ENCODE measurements at regions not wholly inside any gene's neighbourhood (a gene's known extent, or its start where the extent isn't known, plus 50 kb on each side); places are given as distances from the start of the nearest gene placed in this dataset.

DNA sequence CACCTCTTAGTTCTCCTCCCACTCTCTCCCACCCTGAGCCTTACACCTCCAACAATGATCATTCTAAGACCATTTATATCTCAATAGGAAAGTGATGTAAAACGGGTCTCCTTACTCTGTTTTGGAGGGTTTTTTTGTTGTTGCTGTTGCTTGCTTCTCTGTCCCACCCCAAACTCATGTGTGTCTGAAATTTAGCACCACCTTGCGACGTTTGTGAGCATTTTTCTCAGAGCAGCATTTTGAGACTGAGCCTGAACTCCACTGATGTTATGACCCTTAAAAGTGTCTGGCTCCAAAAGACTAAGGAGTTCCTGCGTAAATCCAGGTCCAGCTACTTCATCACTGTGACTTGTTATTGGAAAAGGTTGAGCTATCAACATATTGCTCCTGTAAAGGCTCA lies 155.0 kb downstream of the DAD1 start:
- TF ChIP-seq NFIC (IDR thresholded peaks at IDR 0.05) (no peak), TEAD4 (IDR thresholded peaks at IDR 0.05) (no peak), RAD21 (IDR thresholded peaks at IDR 0.05; ENCODE audit: low read depth) (no peak), EGR1 (IDR thresholded peaks at IDR 0.05) (no peak), TAF1 (IDR thresholded peaks at IDR 0.05; ENCODE audit: low read depth) (no peak), EP300 (IDR thresholded peaks at IDR 0.05; ENCODE audit: borderline replicate concordance) (no peak), ZBTB7A (IDR thresholded peaks at IDR 0.05; ENCODE audit: low read depth) (no peak)
- TF ChIP-seq, protein P1, sequence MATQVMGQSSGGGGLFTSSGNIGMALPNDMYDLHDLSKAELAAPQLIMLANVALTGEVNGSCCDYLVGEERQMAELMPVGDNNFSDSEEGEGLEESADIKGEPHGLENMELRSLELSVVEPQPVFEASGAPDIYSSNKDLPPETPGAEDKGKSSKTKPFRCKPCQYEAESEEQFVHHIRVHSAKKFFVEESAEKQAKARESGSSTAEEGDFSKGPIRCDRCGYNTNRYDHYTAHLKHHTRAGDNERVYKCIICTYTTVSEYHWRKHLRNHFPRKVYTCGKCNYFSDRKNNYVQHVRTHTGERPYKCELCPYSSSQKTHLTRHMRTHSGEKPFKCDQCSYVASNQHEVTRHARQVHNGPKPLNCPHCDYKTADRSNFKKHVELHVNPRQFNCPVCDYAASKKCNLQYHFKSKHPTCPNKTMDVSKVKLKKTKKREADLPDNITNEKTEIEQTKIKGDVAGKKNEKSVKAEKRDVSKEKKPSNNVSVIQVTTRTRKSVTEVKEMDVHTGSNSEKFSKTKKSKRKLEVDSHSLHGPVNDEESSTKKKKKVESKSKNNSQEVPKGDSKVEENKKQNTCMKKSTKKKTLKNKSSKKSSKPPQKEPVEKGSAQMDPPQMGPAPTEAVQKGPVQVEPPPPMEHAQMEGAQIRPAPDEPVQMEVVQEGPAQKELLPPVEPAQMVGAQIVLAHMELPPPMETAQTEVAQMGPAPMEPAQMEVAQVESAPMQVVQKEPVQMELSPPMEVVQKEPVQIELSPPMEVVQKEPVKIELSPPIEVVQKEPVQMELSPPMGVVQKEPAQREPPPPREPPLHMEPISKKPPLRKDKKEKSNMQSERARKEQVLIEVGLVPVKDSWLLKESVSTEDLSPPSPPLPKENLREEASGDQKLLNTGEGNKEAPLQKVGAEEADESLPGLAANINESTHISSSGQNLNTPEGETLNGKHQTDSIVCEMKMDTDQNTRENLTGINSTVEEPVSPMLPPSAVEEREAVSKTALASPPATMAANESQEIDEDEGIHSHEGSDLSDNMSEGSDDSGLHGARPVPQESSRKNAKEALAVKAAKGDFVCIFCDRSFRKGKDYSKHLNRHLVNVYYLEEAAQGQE (IDR thresholded peaks at IDR 0.05; ENCODE audit: low read depth) = no peak

DNA sequence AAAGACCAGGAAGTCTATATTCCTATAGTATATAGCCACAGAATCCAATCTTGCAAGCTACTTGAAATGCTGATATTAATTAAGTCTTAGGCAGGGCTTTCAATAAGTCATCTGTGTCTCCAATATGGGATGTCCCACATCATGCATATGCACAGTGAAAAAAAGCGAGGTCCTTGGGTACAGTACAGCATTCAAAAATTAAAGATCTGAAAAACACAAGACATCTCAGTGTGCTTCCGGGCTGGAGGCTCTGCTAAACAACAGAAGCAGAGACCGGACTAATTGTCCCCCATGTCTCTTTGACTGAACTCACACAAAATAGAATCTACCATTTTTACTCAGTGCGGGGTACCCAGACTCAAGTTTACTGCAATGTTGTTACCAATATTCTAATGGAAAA lies 156.0 kb downstream of the DAD1 start:
- TF ChIP-seq EP300 (IDR thresholded peaks at IDR 0.05; ENCODE audit: borderline replicate concordance) (no peak), FOXM1 (IDR thresholded peaks at IDR 0.05; ENCODE audit: borderline replicate concordance, low read depth) (no peak), TCF12 (IDR thresholded peaks at IDR 0.05; ENCODE audit: low read depth) (no peak)

DNA sequence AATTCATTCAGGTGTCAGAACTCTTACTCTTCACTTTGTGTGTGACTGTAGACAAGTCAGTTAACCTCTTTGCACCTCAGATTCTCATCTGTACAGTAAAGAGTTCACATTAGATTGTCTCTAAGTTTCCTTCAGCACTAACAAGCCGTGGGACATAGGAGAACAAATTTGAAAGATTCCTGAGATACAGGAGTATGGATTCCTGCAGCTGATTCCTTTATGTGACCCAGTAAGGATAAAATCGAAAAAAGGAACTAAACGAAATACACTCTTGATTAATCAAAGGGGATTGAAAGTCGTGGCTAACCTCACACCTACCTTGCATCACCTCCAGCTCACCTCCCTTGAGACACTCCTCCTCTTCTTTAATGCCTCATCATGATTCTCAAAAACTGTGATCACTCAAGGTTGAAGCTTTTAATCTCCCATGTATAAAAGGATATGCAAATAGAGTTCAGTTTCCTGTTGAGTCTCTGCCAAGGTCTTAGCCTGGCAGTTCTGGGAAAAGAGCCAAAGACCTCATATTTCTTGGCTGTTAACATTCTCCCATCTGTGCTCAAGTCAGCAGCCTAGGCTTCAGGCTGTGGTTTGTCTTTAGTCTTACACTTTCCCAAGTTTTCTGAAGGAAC lies 156.6 kb downstream of the DAD1 start:
- no peak for TF ChIP-seq ZBTB7A (IDR thresholded peaks at IDR 0.05; ENCODE audit: low read depth)
- TF ChIP-seq EP300 (IDR thresholded peaks at IDR 0.05; ENCODE audit: borderline replicate concordance) = peak; percentile 93
- TF ChIP-seq, protein P1 (IDR thresholded peaks at IDR 0.05; ENCODE audit: low read depth) = no peak
- TF ChIP-seq TCF12 (IDR thresholded peaks at IDR 0.05; ENCODE audit: low read depth) = peak; percentile 95
- TF ChIP-seq TAF1 (IDR thresholded peaks at IDR 0.05; ENCODE audit: low read depth) = no peak
- TF ChIP-seq, protein P2, sequence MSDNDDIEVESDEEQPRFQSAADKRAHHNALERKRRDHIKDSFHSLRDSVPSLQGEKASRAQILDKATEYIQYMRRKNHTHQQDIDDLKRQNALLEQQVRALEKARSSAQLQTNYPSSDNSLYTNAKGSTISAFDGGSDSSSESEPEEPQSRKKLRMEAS (IDR thresholded peaks at IDR 0.05) = peak; percentile 49
- TF ChIP-seq EGR1 (IDR thresholded peaks at IDR 0.05) = no peak
- no peak for TF ChIP-seq RAD21 (IDR thresholded peaks at IDR 0.05; ENCODE audit: low read depth)
- TF ChIP-seq CREB1 (IDR thresholded peaks at IDR 0.05; ENCODE audit: low read depth) = no peak
- TF ChIP-seq CEBPB (IDR thresholded peaks at IDR 0.05) = peak; percentile 83
- TF ChIP-seq FOXM1 (IDR thresholded peaks at IDR 0.05; ENCODE audit: borderline replicate concordance, low read depth) = peak; percentile 91
- TF ChIP-seq TEAD4 (IDR thresholded peaks at IDR 0.05) = peak; percentile 83
- TF ChIP-seq NFIC (IDR thresholded peaks at IDR 0.05) = peak; percentile 99
- TF ChIP-seq, protein P3, sequence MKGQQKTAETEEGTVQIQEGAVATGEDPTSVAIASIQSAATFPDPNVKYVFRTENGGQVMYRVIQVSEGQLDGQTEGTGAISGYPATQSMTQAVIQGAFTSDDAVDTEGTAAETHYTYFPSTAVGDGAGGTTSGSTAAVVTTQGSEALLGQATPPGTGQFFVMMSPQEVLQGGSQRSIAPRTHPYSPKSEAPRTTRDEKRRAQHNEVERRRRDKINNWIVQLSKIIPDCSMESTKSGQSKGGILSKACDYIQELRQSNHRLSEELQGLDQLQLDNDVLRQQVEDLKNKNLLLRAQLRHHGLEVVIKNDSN (IDR thresholded peaks at IDR 0.05) = peak; percentile 30; the same call in 1 of the 2 replicates

DNA sequence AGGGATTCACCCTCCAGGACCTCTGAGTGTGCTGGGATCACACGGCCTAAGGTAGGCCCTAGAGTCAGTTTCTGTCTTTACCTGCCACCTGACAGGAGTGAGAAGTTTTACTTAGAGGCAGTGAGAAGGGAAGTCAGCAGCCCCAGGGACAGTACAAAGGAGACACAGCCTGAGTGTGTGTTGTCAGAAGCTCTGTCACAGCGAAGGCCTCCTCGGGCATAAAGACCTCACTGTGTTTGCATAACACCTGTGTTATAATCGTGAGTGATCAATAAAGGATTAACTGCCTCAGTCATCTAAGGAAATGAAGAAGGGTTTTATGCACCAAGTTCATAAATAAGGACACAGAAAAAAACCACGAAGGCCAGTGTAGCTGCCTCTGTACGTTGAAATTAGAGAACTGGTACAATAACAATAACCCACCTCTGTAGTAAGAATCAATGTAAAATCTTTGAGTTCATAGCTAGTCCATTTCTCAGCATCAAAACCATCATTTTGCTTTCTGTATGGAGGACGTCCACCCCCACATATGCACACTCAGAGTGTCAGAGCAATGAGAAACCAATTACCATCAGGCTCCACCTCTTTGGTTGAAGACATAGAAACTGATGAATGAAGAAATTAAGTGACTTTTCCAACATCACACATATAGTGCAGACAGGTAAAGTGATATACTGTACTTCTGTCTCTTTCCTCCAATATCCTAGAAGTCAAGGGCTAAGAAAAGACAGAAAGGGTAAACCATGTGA lies 159.3 kb downstream of the DAD1 start:
- TF ChIP-seq TCF12 (IDR thresholded peaks at IDR 0.05; ENCODE audit: low read depth) = no peak
- TF ChIP-seq TEAD4 (IDR thresholded peaks at IDR 0.05) = no peak
- TF ChIP-seq RAD21 (IDR thresholded peaks at IDR 0.05; ENCODE audit: low read depth) = no peak
- no peak for TF ChIP-seq CREB1 (IDR thresholded peaks at IDR 0.05; ENCODE audit: low read depth)
- no peak for TF ChIP-seq NFIC (IDR thresholded peaks at IDR 0.05)
- no peak for TF ChIP-seq YY1 (IDR thresholded peaks at IDR 0.05; ENCODE audit: low read depth)
- no peak for TF ChIP-seq ZBTB7A (IDR thresholded peaks at IDR 0.05; ENCODE audit: low read depth)
- TF ChIP-seq, protein P1 (IDR thresholded peaks at IDR 0.05; ENCODE audit: low read depth) = no peak
- TF ChIP-seq FOXM1 (IDR thresholded peaks at IDR 0.05; ENCODE audit: borderline replicate concordance, low read depth) = no peak
- no peak for TF ChIP-seq CEBPB (IDR thresholded peaks at IDR 0.05)
- TF ChIP-seq EP300 (IDR thresholded peaks at IDR 0.05; ENCODE audit: borderline replicate concordance) = no peak
- TF ChIP-seq, protein P3 (IDR thresholded peaks at IDR 0.05) = no peak
- TF ChIP-seq, protein P2 (IDR thresholded peaks at IDR 0.05) = no peak
- TF ChIP-seq EGR1 (IDR thresholded peaks at IDR 0.05) = no peak
- TF ChIP-seq TAF1 (IDR thresholded peaks at IDR 0.05; ENCODE audit: low read depth) = no peak
